Uterus (tissue), 2 donors: ENCODE measurements at regions not wholly inside any gene's neighbourhood (a gene's known extent, or its start where the extent isn't known, plus 50 kb on each side); places are given as distances from the start of the nearest gene placed in this dataset.

Experiments
- CTCF ChIP-seq, 4 experiments: fragments of 200-600 bp in 2 of 4; fragments of 450-650 bp in 2 of 4; sonication (generic) in 2 of 4; IDR thresholded peaks; one replicate each; pipeline ENCODE4 v1.5.1; 2016 to 2019; ENCODE audit warnings: antibody characterized with exemption in 4 of 4, mild to moderate bottlenecking in 2 of 4, moderate library complexity in 1 of 4
- POLR2A ChIP-seq, 2 donors: fragments of 450-650 bp; IDR thresholded peaks; one replicate each; pipeline ENCODE4 v1.6.1; 2016; ENCODE audit warnings: antibody characterized with exemption in 2 of 2, mild to moderate bottlenecking in 1 of 2, moderate library complexity in 1 of 2

- TF ChIP-seq CTCF (IDR thresholded peaks at IDR 0.05): no peak
- no peak for TF ChIP-seq POLR2A (IDR thresholded peaks at IDR 0.05)
Measured at GRCh38 chr14:101108579-101109346, 205.2 kb upstream of the RTL1 start.
